Mesenchymal stem cell (in vitro differentiated cells and primary cell): ENCODE measurements at regions not wholly inside any gene's neighbourhood (a gene's known extent, or its start where the extent isn't known, plus 50 kb on each side); places are given as distances from the start of the nearest gene placed in this dataset.

Experiments
- DNase-seq: peaks from one replicate; pipeline ENCODE4 v3.0.0-alpha.2; 2013
- H2AFZ ChIP-seq: one replicate; pipeline ENCODE4 v1.6.1; 2013; ENCODE audit warnings: low read depth, mild to moderate bottlenecking, control low read depth, inconsistent platforms, low read length, moderate library complexity
- H2AK5ac ChIP-seq: 2 replicates; pipeline ENCODE4 v1.6.1; 2013; ENCODE audit warnings: low read length, moderate library complexity, mild to moderate bottlenecking, inconsistent platforms; ENCODE audit not compliant: severe bottlenecking
- H2BK120ac ChIP-seq: one replicate; pipeline ENCODE4 v1.6.1; 2013; ENCODE audit warnings: low read depth, mild to moderate bottlenecking, inconsistent platforms, low read length, moderate library complexity
- H2BK12ac ChIP-seq, 2 experiments: one replicate each; pipeline ENCODE4 v1.6.1; 2013; ENCODE audit warnings: inconsistent platforms in 2 of 2, low read length in 2 of 2, mild to moderate bottlenecking in 2 of 2, moderate library complexity in 2 of 2, control low read depth in 1 of 2
- H2BK15ac ChIP-seq: one replicate; pipeline ENCODE4 v1.6.1; 2013; ENCODE audit warnings: mild to moderate bottlenecking, low read depth, inconsistent platforms; ENCODE audit not compliant: poor library complexity, severe bottlenecking
- H2BK5ac ChIP-seq: 2 replicates; pipeline ENCODE4 v1.6.1; 2013; ENCODE audit warnings: low read depth, mild to moderate bottlenecking, low read length, control low read depth, inconsistent platforms; ENCODE audit not compliant: poor library complexity, severe bottlenecking
- H3K14ac ChIP-seq, 2 experiments: one replicate each; pipeline ENCODE4 v1.6.1; 2013; ENCODE audit warnings: inconsistent platforms in 2 of 2, low read length in 2 of 2, control low read depth in 1 of 2, mild to moderate bottlenecking in 1 of 2, moderate library complexity in 1 of 2
- H3K18ac ChIP-seq, 2 experiments: one replicate each; pipeline ENCODE4 v1.6.1; 2013; ENCODE audit warnings: inconsistent platforms in 2 of 2, low read length in 2 of 2, control low read depth in 1 of 2, low read depth in 1 of 2, mild to moderate bottlenecking in 1 of 2
- H3K23ac ChIP-seq, 2 experiments: one replicate each; pipeline ENCODE4 v1.6.1; 2013; ENCODE audit warnings: inconsistent platforms in 2 of 2, low read length in 2 of 2, mild to moderate bottlenecking in 2 of 2, moderate library complexity in 2 of 2, control low read depth in 1 of 2
- H3K27ac ChIP-seq: 2 replicates; pipeline ENCODE4 v1.5.1; 2013; ENCODE audit warnings: mild to moderate bottlenecking, moderate library complexity, low read length, control low read depth, inconsistent platforms; ENCODE audit not compliant: poor library complexity, severe bottlenecking
- H3K27me3 ChIP-seq, 2 experiments: 2 replicates each; pipeline versions ENCODE4 v1.6.1 to v1.7.0; 2013; ENCODE audit warnings: low read length in 2 of 2, mild to moderate bottlenecking in 2 of 2, moderate library complexity in 2 of 2, control low read depth in 1 of 2, inconsistent platforms in 1 of 2; ENCODE audit not compliant: control insufficient read depth in 1 of 2, insufficient read depth in 1 of 2
- H3K36me3 ChIP-seq, 2 experiments: 2 replicates each; pipeline versions ENCODE4 v1.6.1 to v1.7.0; 2013; ENCODE audit warnings: low read length in 2 of 2, control low read depth in 1 of 2, inconsistent platforms in 1 of 2, low read depth in 1 of 2, mild to moderate bottlenecking in 1 of 2; ENCODE audit not compliant: insufficient read depth in 2 of 2, control insufficient read depth in 1 of 2
- H3K4ac ChIP-seq, 2 experiments: one replicate each; pipeline ENCODE4 v1.6.1; 2013; ENCODE audit warnings: inconsistent platforms in 2 of 2, low read length in 2 of 2, mild to moderate bottlenecking in 2 of 2, moderate library complexity in 2 of 2, control low read depth in 1 of 2, low read depth in 1 of 2
- H3K4me1 ChIP-seq: 2 replicates; pipeline ENCODE4 v1.6.1; 2013; ENCODE audit warnings: low read depth, low read length, control low read depth; ENCODE audit not compliant: control insufficient read depth, insufficient read depth
- H3K4me2 ChIP-seq: 2 replicates; pipeline ENCODE4 v1.6.1; 2013; ENCODE audit warnings: low read length, mild to moderate bottlenecking, inconsistent platforms; ENCODE audit not compliant: poor library complexity, severe bottlenecking
- H3K4me3 ChIP-seq, 2 experiments: 2 replicates each; pipeline versions ENCODE4 v1.5.1 to v1.7.0; 2013; ENCODE audit warnings: low read length in 2 of 2, mild to moderate bottlenecking in 2 of 2, control low read depth in 1 of 2, low read depth in 1 of 2; ENCODE audit not compliant: insufficient read depth in 1 of 2
- H3K79me1 ChIP-seq: replicated peaks from 2 replicates; pipeline ENCODE4 v1.6.1; 2013; ENCODE audit warnings: mild to moderate bottlenecking, control low read depth, low read length, inconsistent platforms; ENCODE audit not compliant: poor library complexity, severe bottlenecking
- H3K9ac ChIP-seq: 2 replicates; pipeline ENCODE4 v1.7.0; 2013; ENCODE audit warnings: mild to moderate bottlenecking, low read length, moderate library complexity
- H3K9me3 ChIP-seq: 2 replicates; pipeline ENCODE4 v1.7.0; 2013; ENCODE audit warnings: mild to moderate bottlenecking, low read length; ENCODE audit not compliant: control insufficient read depth
- H4K8ac ChIP-seq: one replicate; pipeline ENCODE4 v1.6.1; 2013; ENCODE audit warnings: inconsistent platforms, mild to moderate bottlenecking, low read length, moderate library complexity
- H4K91ac ChIP-seq: one replicate; pipeline ENCODE4 v1.6.1; 2013; ENCODE audit warnings: mild to moderate bottlenecking, low read length, inconsistent platforms
- WGBS: methylation state at CpG from one replicate; pipeline ENCODE4 v1.1.7; 2013; ENCODE audit warnings: mixed read lengths; 5-methylcytosine and 5-hydroxymethylcytosine counted together

DNA sequence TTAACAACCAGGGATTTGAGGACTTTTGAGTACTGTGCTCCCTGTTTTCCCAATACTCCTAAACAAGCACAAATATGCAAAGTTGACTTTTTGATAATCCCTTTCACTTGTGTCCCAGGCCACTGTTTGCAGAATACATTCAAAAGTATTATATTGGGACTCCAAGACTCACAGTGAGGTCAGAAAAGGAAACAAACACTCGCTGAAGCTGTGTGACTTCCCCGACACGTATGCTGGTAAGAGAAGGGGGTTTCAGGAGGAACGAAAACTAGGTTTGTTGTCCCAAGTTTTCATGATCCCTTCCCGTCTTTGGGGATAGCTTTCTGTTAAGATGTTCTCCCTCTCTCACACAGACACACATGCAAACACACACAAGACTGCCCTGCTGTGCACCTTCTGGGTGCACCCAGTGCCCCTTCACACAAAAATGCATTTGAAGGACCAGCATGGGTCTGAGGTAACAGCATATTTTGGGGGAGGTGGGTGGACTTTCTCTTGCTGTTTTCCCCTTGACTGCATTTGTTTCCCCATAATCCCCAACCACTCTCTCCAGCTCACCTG lies 225.2 kb upstream of the PRICKLE2 start:
- Histone ChIP-seq H3K36me3 (no peaks in the 10 kb centered on the region), H3K4ac (no peak overlapping the region), H3K14ac (no peak overlapping the region), H2AFZ (no peak overlapping the region), H3K27me3 (peaks cover 11 to 23% of the 10 kb centered on the region in 2 experiments), H3K9ac (no peak overlapping the region), H3K4me3 (no peak overlapping the region), H3K4me1 (peaks cover 4% of the 10 kb centered on the region), H3K9me3 (no peaks in the 10 kb centered on the region), H2BK12ac (no peak overlapping the region), H3K27ac (no peak overlapping the region), H2BK120ac (no peak overlapping the region), H3K4me2 (no peak overlapping the region), H2AK5ac (no peak overlapping the region), H3K23ac (no peak overlapping the region), H3K79me1 (no peaks in the 10 kb centered on the region), H3K18ac (no peak overlapping the region), H4K91ac (no peak overlapping the region), H4K8ac (no peak overlapping the region), H2BK5ac (no peak overlapping the region), H2BK15ac (no peak overlapping the region)
- 81% methylated on average over 4 of the region's 5 CpGs for WGBS
- DNase-seq, result no peak

DNA sequence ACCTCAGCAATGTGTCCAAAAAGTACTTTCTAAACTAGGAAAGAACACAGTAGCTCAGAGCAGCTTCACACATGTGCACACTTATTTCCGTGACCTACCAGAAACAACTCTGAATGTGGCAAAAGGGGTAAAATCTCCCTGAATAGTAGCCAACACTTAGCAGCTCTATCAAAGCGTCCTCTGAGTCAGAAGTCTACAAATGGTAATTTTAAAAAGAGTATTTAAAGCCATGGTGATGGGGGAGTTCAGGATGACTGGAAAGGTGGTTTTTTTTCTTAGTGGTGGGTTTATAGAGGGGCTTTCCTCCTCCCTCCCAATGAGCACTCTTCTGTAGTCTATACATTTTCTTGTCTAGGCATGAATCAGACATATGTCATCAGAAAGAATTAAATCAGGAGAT lies 223.8 kb upstream of the PRICKLE2 start:
- DNase-seq, result no peak
- peaks cover 19 to 30% of the 10 kb centered on the region in 2 experiments for H3K27me3 ChIP-seq
- no peak overlapping the region for H2AFZ ChIP-seq
- H3K27ac ChIP-seq, result no peak overlapping the region
- no peak overlapping the region for H2BK12ac ChIP-seq
- H3K4me1 ChIP-seq, result peaks cover 12% of the 10 kb centered on the region
- no peak overlapping the region for H4K91ac ChIP-seq
- no peaks in the 10 kb centered on the region for H3K36me3 ChIP-seq
- H3K4me2 ChIP-seq, result no peak overlapping the region
- no peaks in the 10 kb centered on the region for H3K9me3 ChIP-seq
- H2AK5ac ChIP-seq, result no peak overlapping the region
- H3K79me1 ChIP-seq, result peaks cover 3% of the 10 kb centered on the region
- H2BK5ac ChIP-seq, result no peak overlapping the region
- no peak overlapping the region for H3K9ac ChIP-seq
- H3K23ac ChIP-seq, result no peak overlapping the region
- WGBS, result 100% methylated on average over 2 of the region's 2 CpGs
- no peak overlapping the region for H2BK15ac ChIP-seq
- no peak overlapping the region for H3K18ac ChIP-seq
- no peak overlapping the region for H3K4ac ChIP-seq
- no peak overlapping the region for H4K8ac ChIP-seq
- H3K4me3 ChIP-seq, result no peak overlapping the region
- H3K14ac ChIP-seq, result no peak overlapping the region
- no peak overlapping the region for H2BK120ac ChIP-seq

- Histone ChIP-seq H2BK120ac (no peak overlapping the region), H3K14ac (no peak overlapping the region), H3K18ac (no peak overlapping the region), H2BK12ac (no peak overlapping the region), H3K4me2 (peak overlapping the region; percentile 87), H3K27ac (no peak overlapping the region), H3K79me1 (peaks cover 3% of the 10 kb centered on the region), H3K9me3 (no peaks in the 10 kb centered on the region), H3K9ac (no peak overlapping the region), H2AFZ (no peak overlapping the region), H3K27me3 (peaks cover 35 to 51% of the 10 kb centered on the region in 2 experiments), H4K8ac (no peak overlapping the region), H2AK5ac (no peak overlapping the region), H3K23ac (no peak overlapping the region), H3K4me3 (no peak overlapping the region), H4K91ac (no peak overlapping the region), H3K4ac (no peak overlapping the region), H2BK15ac (no peak overlapping the region), H3K4me1 (peaks cover 23% of the 10 kb centered on the region), H2BK5ac (no peak overlapping the region), H3K36me3 (no peaks in the 10 kb centered on the region)
- WGBS, result 100% methylated on average over 1 of the region's 5 CpGs
- no peak for DNase-seq
These were observed 220.7 kb upstream of the PRICKLE2 start for GRCh38 chr3:64445944-64446300.

GRCh38 chr3:64445109-64445943 lies 220.1 kb upstream of the PRICKLE2 start:
- WGBS, result under 1% methylated on average over 57 of the region's 79 CpGs
- H2AK5ac ChIP-seq, result no peak overlapping the region
- H2AFZ ChIP-seq, result peak overlapping the region; percentile 62
- H3K18ac ChIP-seq, result peak overlapping the region in 1 of 2 experiments; percentile 67
- peak; percentile 64 for DNase-seq
- H2BK5ac ChIP-seq, result no peak overlapping the region
- H2BK15ac ChIP-seq, result peak overlapping the region; percentile 39
- H3K79me1 ChIP-seq, result peaks cover 3% of the 10 kb centered on the region
- no peaks in the 10 kb centered on the region for H3K9me3 ChIP-seq
- H3K4me2 ChIP-seq, result peak overlapping the region; percentile 87
- peaks cover 23% of the 10 kb centered on the region for H3K4me1 ChIP-seq
- no peaks in the 10 kb centered on the region for H3K36me3 ChIP-seq
- H3K23ac ChIP-seq, result no peak overlapping the region
- no peak overlapping the region for H4K91ac ChIP-seq
- peak overlapping the region; percentile 67 to 92 for H2BK12ac ChIP-seq
- H3K9ac ChIP-seq, result peak overlapping the region; percentile 64
- peak overlapping the region; percentile 11 to 25 for H3K14ac ChIP-seq
- peak overlapping the region in 1 of 2 experiments; percentile 75 for H3K4ac ChIP-seq
- H4K8ac ChIP-seq, result peak overlapping the region; percentile 81
- H3K4me3 ChIP-seq, result peak overlapping the region; percentile 62 to 77
- peaks cover 29 to 47% of the 10 kb centered on the region in 2 experiments for H3K27me3 ChIP-seq
- H3K27ac ChIP-seq, result no peak overlapping the region
- peak overlapping the region; percentile 77 for H2BK120ac ChIP-seq
